Mucosa of descending colon (tissue), 3 donors: ENCODE measurements at regions not wholly inside any gene's neighbourhood (a gene's known extent, or its start where the extent isn't known, plus 50 kb on each side); places are given as distances from the start of the nearest gene placed in this dataset.

Experiments
- ATAC-seq: fragments of 200-7000 bp; cut with Tn5 transposase; one replicate; pipeline ENCODE4 v1.9.1; 2020; ENCODE audit warnings: mild to moderate bottlenecking, moderate library complexity
- DNase-seq, 3 donors: peaks; one replicate each; pipeline ENCODE4 v3.0.0-alpha.2; 2020
- H3K36me3 ChIP-seq: fragments of 200-600 bp; one replicate; pipeline ENCODE4 v1.8.0; 2021; ENCODE audit warnings: low read depth, mild to moderate bottlenecking
- H3K4me1 ChIP-seq: fragments of 200-600 bp; one replicate; pipeline ENCODE4 v1.8.0; 2021; ENCODE audit warnings: low read depth, mild to moderate bottlenecking
- H3K4me3 ChIP-seq: fragments of 200-600 bp; one replicate; pipeline ENCODE4 v1.8.0; 2021; ENCODE audit warnings: mild to moderate bottlenecking
- H3K9me3 ChIP-seq: fragments of 200-600 bp; one replicate; pipeline ENCODE4 v1.8.0; 2021; ENCODE audit warnings: mild to moderate bottlenecking
- CTCF ChIP-seq: fragments of 200-600 bp; IDR thresholded peaks from one replicate; pipeline ENCODE4 v1.8.0; 2022; ENCODE audit warnings: antibody characterized with exemption, mild to moderate bottlenecking
- intact Hi-C, 2 donors: fragments of 100-400 bp; cut with DNase I in 1 of 2; cut with micrococcal nuclease in 1 of 2; formaldehyde crosslinking; loops; one replicate each; pipeline versions ENCODE4 v1.11.0 to v1.11.1; 2022; cut with DNase I, micrococcal nuclease
- donor health status: DM: no; HTN: no; CAD: no; lungs with moderate emphysema.
- donor health status: DM: no; HTN: no; CAD: no.
- donor health status: DM: no; HTN: yes; CAD: no.

GRCh38 chr3:161920196-161920595 lies 423.6 kb downstream of the OTOL1 start:
- no peaks in the 10 kb centered on the region for H3K4me1 ChIP-seq
- ATAC-seq: no peak
- no peak overlapping the region for H3K4me3 ChIP-seq
- no peaks in the 10 kb centered on the region for H3K36me3 ChIP-seq
- TF ChIP-seq CTCF: no peak
- intact Hi-C loops: no loop called here
- H3K9me3 ChIP-seq: peaks cover 1% of the 10 kb centered on the region
- no peak for DNase-seq

GRCh38 chr3:161925749-161926360 lies 429.2 kb downstream of the OTOL1 start:
- intact Hi-C loops: no loop called here
- no peak for TF ChIP-seq CTCF
- H3K36me3 ChIP-seq: no peaks in the 10 kb centered on the region
- H3K9me3 ChIP-seq: peaks cover 6% of the 10 kb centered on the region
- H3K4me1 ChIP-seq: no peaks in the 10 kb centered on the region
- DNase-seq (no peak), ATAC-seq (no peak)
- H3K4me3 ChIP-seq: no peak overlapping the region

GRCh38 chr3:161927131-161927530 lies 430.5 kb downstream of the OTOL1 start:
- intact Hi-C loops: no loop called here

GRCh38 chr3:161939918-161940620 lies 443.5 kb downstream of the OTOL1 start:
- no peaks in the 10 kb centered on the region for H3K4me1 ChIP-seq
- no peak overlapping the region for H3K4me3 ChIP-seq
- intact Hi-C loops: no loop called here
- peaks cover 3% of the 10 kb centered on the region for H3K9me3 ChIP-seq
- H3K36me3 ChIP-seq: no peaks in the 10 kb centered on the region
- DNase-seq (no peak), ATAC-seq (no peak)
- TF ChIP-seq CTCF: no peak

More at GRCh38 chr3:161927131-161927530, 430.5 kb downstream of the OTOL1 start:
- no peak for ATAC-seq
- H3K4me1 ChIP-seq: no peaks in the 10 kb centered on the region
- DNase-seq: no peak
- peaks cover 6% of the 10 kb centered on the region for H3K9me3 ChIP-seq
- H3K4me3 ChIP-seq: no peak overlapping the region
- no peaks in the 10 kb centered on the region for H3K36me3 ChIP-seq
- no peak for TF ChIP-seq CTCF

- ATAC-seq: no peak
- TF ChIP-seq CTCF: no peak
- H3K9me3 ChIP-seq: peaks cover 3% of the 10 kb centered on the region
- H3K4me3 ChIP-seq: no peak overlapping the region
- no peak for DNase-seq
- H3K4me1 ChIP-seq: no peaks in the 10 kb centered on the region
- intact Hi-C loops: no loop called here
- H3K36me3 ChIP-seq: no peaks in the 10 kb centered on the region
These were observed 444.0 kb downstream of the OTOL1 start for GRCh38 chr3:161940621-161940965.
